Activated CD8-positive, alpha-beta memory T cell treated with anti-CD3 and anti-CD28 coated beads for 48 hours (primary cell): ENCODE measurements at regions not wholly inside any gene's neighbourhood (a gene's known extent, or its start where the extent isn't known, plus 50 kb on each side); places are given as distances from the start of the nearest gene placed in this dataset.
"Not testable (repeated sequence)": the region's sequence is repeated elsewhere in the genome, so short reads cannot be mapped to it uniquely, and the experiment has no call there.

Source experiments
- DNase-seq, 3 experiments: peaks; one replicate each; pipeline ENCODE4 v3.0.0-alpha.2; 2020; ENCODE audit warnings: low read depth in 2 of 3, low spot score in 2 of 3

DNA sequence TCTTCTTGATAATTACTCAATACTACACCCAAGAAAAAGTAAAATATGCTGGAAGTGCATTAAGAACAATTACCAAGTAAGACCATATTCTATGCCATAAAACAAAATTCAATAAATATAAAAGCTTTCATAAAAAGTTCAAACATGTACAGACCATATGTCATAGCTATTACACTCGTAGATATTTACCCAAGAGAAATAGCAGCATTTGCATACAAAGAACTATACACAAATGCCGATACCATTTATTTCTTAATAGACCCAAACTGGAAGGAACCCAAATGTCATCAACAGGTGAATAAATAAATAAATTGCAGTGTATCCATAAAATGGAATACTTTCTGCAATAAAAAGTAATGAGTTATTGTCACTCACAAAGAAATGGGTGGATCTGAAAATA is 78.3 kb upstream of the SLC16A7 start:
- no peak for DNase-seq

DNA sequence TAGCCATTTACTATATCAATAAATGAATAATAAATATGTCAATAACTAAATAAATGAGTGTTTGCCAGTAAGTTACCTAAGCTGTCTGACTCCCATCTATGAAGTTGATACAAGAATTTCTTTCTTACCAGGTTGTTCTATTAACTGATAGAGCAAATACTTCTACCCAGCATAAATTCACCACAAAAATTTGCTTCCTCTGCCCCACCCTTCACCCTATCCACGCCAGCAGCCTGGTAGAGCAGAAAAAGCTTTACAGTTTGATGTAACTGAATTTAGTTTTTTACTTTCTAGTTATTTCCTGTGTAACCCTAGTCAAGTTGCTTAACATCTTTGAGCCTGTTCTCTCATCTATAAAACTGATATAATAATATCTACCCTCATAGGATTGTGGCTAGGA is 94.9 kb upstream of the SLC16A7 start:
- DNase-seq = no peak

DNA sequence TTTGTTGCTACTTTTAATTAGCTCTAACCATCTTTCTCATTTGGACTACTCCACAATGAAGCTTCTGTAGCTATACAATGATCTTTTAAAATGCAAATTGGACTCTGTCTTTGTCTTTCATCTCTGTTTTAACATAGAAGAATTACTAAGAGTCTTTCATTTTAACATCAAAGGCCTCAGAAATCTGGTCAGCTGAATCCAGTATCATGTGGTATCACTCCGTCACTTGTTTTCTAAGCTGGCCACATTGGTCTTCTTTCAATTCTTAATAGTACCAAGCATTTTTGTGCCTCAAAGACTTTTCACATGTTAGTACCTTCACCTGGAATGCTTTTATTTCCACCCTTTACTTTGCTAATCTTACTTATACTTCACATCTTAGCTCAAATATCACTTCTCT is 95.5 kb upstream of the SLC16A7 start:
- DNase-seq = no peak

DNA sequence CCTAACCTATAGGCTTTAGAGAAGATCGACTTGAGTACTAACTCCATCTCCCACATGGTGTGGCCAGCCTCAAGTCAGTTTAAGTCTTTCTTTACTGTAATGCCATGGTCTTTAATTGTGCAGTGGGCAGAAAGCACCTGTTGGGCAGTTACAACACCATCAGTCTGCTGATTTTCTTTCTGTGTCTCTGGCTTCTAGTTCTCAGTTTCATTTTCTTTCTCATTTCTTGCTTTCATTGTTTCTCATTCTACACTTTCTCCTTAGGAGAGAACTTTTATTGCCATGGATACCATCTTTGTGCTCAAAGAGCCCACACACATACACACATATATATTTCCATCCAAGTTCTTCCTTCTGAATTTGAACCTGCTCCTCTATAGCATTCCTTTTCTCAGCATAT is 96.1 kb upstream of the SLC16A7 start:
- DNase-seq = no peak

DNA sequence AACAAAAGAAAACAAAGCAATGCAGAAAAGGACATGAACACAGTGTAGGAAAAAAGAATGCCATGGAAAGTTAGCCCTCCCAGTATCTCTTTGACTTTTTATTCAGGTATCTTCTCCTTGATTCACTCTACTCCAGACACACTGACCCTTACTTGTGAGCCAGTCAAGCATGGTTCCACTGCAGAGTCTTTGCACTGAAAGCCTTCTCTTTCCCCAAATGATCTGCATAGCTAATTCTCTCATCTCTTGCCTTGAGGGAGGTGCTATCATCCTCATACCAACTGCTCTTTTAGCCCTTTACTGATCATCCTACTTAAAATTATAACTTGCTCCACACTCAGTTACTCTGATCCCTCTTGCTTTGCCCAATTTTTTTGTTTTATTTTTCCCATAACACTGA is 101.2 kb upstream of the SLC16A7 start:
- DNase-seq = no peak

DNA sequence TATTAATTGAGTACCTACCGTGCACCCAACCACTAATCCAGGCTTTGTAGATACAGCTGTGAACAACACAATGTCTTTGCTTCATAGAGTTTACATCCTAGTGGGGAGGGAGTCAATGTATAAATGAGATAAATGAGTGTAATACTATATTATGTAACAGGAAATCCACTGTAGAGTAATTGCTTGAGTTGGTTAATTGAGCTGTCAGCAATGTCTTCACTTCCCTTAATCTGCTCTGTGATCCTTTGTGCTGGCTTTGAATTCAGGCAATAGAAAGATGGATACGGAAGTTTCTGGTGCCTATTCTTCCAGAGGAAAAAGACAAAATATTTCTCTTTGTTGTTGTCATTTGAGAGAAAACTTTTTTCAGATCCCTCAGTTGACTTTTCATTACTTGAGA is 104.0 kb upstream of the SLC16A7 start:
- no peak for DNase-seq

DNA sequence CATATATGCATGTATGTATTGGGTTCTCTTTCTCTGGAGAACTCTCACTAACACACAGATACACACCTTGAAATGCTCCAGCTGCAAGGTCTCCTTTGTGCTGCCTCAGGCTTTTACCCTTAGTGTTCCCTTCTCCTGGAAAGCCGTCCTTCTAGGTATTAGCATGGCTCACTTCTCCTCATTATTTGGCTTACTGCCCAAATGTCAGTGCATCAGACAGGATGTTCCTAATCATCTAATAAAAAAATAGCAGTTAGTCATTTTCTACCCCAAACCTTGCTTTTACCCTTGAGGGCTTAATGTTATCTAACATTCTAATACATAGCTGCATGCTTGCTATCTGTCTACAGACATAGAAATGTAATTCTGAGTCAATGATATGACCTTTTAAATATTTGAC is 109.0 kb upstream of the SLC16A7 start:
- DNase-seq = no peak

DNA sequence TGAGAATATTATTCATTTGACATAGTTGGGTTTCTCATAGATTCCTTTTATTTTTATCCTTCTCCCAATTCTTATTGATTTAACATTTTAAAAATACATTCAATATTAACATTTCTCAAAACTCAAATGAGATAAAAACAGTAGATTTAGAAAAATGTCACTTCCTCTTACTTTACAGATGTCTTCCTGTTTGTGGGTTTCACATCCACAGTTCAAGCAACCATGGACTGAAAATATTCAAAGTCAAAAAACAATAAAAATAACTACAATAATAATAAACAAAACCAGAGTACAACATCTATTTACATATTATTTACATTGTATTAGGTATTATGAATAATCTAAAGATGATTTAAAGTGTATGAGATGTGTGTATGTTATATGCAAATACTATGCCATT is 111.3 kb upstream of the SLC16A7 start:
- DNase-seq = no peak

DNA sequence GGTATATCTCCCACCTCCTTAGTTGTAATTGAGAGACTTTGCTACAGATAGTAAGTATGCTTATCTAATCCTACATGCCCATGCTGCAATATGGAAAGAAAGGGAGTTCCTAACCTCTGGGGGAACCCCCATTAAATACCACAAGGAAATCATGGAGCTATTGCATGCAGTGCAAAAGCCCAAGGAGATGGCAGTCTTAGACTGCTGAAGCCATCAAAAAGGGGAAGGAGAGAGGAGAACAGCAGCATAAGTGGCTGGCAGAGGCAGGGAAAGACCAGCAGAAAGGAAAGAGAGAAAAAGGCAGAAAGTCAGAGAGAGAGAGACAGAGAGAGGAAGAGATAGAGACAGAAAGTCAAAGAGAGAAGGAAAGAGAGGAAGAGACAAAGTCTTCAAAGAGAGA is 121.6 kb upstream of the SLC16A7 start:
- not testable (repeated sequence) for DNase-seq

DNA sequence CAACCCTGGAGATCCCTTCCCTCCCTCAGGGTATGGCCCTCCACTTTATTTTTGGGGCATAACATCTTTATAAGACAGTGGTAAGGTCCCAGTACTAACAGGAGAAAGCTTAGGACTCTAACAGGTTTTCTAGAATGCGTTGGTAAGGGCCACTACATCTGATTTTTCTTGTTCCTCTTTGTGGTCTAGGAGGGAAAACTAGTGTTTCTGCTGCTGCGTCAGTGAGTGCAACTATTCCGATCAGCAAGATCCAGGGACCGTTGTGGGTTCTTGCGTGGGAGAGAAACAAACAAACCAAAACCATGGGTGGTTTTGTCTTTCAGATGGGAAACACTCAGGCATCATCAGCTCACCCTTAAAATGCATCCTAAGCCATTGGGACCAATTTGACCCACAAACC is 123.6 kb upstream of the SLC16A7 start:
- no peak for DNase-seq

DNA sequence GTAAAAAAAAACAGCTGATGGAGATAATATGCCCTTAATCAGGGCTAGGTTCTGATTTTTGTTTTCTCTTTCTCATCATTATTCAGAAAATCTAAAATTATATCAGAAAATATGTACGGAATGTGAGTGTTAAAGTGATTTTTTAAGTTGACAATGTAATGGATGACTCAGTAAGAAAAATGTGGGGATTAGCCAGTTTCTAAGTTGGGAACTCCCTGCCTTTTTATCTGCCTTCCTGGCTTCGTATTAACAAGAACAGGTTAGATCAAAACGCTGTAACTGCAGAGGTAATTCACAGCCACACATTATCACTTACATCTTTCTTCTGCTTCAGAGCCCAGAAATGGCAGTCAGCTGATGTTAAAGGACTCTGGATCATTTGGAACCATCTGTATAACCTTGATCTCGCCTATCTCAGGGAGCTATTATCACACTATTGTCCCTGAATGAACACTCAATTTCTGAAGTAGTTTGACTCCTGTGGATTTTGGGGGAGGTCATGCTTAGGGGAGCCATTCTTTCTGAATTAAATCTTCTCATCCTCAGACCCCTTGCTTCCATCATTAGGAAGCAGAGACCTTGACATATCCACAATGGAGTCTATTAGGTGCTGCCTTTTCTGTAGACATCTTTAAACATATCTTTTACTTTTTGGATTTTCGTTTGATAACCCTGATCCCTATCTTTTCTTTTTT is 135.7 kb upstream of the SLC16A7 start:
- DNase-seq = no peak

DNA sequence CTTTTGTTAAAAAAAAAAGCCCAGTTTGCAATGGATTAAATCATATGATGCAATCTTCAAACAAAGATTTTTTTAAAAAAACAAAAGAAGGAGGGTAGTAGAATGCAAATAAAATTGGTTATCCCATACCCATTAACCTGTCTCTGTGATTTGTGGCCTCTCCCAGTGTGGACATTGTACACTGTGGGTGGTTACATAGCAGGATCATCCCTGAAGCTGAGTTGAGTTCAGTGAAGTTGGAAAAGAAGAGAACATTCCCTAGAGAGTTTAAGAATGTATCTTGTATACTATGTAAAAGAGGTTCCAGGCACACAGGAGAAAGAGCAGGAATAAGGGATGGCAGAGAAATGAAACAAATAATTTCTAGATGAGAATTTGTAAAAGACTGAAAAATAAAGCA is 142.4 kb upstream of the SLC16A7 start:
- DNase-seq = no peak

DNA sequence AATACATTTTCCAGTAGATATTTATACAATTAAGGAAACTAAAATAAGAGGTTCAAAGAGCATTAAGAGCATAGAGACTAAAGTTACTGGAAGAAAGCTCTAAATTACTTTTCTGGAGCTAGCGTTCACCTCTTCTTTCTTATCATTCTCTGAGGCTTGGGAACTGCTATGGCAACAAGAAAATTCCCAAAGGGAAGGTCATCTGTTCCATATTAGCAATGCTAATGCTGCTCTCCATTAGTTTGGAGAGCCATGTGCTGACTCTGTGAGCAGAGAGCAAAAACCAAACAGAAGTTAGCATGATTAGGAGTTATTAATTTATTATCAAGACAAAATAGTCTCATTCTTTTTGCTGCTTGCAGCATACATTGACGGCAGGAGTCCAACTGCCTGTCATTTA is 143.1 kb upstream of the SLC16A7 start:
- DNase-seq = no peak

DNA sequence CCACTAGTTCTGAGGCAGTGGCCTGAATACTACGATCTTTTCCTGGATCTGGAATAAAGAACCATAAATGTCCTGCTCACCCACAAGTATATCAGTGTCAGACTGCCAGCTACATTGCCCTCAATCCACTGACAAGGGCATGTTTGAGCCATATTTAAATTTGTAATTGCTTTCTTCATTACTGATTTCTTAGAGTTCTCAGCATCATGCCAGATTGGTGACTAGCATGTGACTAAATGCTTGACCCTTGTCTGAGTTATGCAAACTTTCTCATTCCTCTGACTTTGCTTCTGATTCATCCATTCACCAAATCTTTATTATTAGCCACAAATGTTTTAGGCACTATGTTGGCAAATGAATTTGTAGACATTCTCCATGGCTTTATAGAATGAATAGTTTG is 143.6 kb upstream of the SLC16A7 start:
- DNase-seq = no peak

DNA sequence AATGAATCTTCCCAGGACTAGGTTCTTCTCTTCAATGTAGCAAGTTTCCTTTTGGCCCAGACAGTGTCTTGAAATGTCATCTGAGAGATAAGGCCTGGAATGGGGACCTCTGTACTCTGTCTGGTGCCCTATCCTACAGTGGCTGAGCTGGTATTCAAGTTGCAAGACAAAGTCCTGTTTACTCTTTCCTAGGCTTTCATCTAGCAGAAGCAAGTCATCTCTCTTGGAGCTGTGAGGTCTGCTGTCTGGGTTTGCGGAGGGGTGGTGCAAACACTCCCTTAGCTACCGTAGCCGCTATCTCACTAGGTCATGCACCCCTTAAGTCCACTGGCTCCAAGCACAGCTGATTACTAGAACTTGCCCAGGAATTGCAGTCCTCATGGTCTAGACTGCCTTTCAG is 149.7 kb upstream of the SLC16A7 start:
- DNase-seq = no peak

DNA sequence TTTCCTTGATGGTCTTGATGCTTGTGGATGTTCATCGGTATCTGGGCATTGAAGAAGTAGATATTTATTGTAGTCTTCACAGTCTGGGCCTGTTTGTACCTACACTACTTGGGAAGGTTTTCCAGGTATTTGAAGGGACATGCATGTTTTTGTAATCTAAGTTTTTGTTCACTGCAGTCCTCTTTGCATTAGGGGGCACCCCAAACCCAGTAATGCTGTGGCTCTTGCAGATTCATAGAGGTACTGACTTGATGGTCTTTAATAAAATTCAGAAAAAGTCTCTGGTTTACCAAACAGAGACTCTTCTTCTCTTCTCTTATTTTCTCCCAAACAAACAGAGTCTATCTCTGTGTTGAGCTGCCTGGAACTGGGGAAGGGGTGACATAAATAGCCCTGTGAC is 150.9 kb upstream of the SLC16A7 start:
- DNase-seq = no peak

DNA sequence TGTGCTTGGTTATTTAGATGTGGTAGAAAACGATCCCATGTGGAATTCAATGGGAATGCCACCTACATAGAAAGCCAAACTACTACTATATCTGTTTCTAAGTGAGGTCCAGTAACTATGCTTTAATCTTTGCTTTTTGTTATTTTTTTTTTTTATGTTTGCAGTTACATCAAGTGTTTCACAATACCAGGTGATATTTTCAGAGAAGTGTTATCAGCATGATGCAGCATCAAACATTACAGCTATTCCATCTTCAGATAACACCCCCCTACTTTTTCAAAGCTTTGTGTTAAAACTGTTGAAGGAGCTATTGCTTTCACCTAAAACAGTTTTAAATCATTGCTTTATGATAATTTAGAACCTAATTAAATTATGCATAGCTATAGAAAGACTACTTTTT is 163.8 kb upstream of the SLC16A7 start:
- no peak for DNase-seq

DNA sequence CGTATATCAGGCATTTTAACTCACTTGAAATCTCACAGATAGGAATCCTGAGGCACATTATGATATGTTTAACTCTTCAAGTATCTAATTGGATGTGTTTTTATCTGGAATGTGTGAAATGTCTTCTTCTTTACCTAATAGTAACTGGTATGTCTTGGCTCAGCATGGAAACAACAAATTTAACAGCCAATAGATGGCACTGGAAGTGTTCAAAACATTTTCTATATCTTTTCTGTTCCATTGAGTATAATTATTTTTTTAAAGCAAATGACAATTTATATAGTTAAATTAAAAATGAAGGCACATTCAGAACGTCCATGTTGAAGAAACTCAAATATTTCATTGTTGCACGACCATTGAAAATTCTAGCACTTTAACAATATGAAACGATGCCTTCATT is 164.6 kb upstream of the SLC16A7 start:
- no peak for DNase-seq

DNA sequence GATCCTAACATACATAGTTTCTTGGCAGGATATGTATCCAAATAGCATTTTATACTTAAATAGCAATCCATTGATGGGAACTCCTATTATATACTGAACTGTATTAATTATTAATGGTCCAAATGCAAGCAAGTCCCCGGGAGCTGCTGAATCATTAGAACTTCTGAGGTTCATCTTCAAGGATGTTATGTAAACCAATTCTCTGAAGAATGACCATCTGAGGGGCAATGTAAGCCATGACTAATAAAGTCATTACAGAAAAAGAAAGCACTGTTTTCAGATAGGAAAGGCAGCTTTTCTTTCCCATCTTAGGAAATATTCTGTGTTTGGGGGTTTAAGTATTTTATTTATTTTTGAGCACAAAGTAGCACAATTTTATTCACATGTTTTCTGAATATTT is 166.1 kb upstream of the SLC16A7 start:
- DNase-seq = no peak

DNA sequence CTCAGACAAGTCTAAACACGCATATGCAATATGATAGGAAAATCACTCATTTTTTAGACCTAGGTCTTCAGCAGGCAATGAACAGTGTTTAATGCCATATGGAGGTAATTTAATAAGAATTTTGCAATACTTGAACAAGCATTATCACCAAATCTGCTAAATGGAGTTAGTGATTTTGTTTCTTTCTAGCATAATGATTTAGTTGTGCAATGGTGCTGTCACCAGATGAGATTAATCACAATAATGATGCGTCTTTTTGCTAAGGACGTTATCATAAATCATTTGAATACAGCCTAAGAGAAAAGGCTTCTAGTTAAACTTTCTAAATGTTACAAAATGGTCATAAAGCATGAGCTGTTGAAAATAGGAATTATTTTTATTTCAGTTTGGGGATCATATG is 170.0 kb upstream of the SLC16A7 start:
- no peak for DNase-seq

DNA sequence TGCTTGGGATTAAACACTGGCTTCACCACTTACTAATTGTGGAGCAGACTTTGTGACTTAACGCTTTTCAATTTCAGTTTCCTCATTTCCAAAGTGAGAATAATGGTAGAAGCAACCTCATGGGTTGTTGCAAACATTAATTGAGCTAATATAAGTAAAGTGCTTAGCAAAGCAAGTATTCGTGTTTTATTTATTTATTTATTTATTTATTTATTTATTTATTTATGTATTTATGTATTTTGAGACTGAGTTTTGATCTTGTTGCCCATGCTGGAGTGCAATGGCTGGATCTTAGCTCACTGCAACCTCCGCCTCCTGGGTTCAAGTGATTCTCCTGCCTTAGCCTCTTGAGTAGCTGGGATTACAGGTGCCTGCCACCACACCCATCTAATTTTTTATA is 171.2 kb upstream of the SLC16A7 start:
- not testable (repeated sequence) for DNase-seq

DNA sequence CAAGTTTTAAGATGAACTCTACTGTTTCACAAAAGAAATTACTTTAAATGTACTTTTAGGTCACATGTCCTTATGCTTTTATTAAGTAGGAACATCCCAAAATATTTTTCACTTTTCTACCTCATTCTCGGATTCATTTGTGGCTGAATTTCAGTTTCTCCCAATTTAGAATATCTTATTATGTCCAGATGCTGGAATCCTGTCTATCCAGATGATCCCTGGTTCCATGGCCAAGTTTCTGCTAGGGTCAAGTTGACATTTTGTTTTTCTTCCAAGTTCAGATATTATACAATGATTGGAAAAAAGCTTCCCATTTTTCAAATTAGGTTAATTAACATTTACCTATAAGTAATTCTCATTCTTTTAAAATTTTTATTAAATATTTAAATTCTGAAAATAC is 181.8 kb upstream of the SLC16A7 start:
- no peak for DNase-seq

DNA sequence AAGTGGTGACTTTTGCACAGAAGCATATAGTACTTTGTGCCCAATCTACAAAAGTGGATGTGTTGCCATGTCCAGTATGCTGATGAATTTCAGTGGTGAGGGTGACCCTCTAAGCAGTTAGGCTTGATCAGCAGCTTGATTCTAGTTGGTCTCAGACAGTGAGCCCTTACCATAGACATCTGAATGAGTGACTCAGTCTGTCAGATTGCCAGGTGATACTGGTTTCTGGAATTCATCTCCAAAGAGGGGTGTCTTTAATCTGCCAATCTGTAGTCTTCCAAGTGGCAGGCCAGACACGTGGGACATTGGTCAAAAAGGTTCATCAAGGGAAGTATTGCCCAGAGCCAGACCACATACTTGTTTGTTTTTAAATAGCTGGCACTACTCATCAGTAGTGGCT is 187.4 kb upstream of the SLC16A7 start:
- DNase-seq = no peak

DNA sequence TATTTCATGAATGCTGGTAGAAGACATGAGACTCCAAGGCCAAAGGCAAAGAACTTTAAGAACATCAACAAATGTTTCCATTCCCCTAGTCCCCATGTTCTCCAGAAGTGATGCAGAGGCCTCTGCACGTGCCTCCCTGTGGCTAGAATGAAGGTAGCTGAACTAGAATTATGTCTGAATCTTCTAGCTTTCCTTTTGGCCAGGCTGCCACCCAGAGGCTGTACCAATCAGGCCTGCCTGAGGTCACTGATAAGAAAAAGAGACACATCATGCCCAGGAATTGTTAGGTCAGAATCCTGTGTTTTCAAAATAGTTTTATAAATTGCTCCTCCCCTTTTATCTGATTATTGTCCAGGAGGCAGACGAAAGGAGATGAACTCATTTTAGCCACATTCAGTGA is 188.0 kb upstream of the SLC16A7 start:
- DNase-seq = no peak
